AG04450 (cell line): ENCODE measurements at regions not wholly inside any gene's neighbourhood (a gene's known extent, or its start where the extent isn't known, plus 50 kb on each side); places are given as distances from the start of the nearest gene placed in this dataset.

Experiments used
- CTCF ChIA-PET: fragments of 300-600, 350-600 bp; formaldehyde crosslinking; extraction: SDS; loops from one replicate; lab custom pipeline; 2022; ENCODE audit warnings: antibody characterized with exemption, inconsistent platforms; lab: Charles Lee
- POLR2A ChIA-PET: fragments of 350-600 bp; formaldehyde crosslinking; extraction: SDS; loops from one replicate; lab custom pipeline; 2021; ENCODE audit warnings: antibody characterized with exemption, inconsistent platforms; lab: Yijun Ruan, JAX
- DNase-seq: peaks from one replicate; pipeline ENCODE4 v3.0.0-alpha.2; 2011; ENCODE audit warnings: low read depth, low spot score
- H3K27ac ChIP-seq: one replicate; pipeline ENCODE4 v1.5.1; 2012; ENCODE audit warnings: low read depth, low read length, control low read depth
- H3K27me3 ChIP-seq: one replicate; pipeline ENCODE4 v1.6.0; 2012; ENCODE audit warnings: low read length; ENCODE audit not compliant: control insufficient read depth, insufficient read depth
- H3K4me3 ChIP-seq: 2 replicates; pipeline ENCODE4 v1.5.1; 2011; ENCODE audit warnings: mild to moderate bottlenecking, low read depth, low read length, control low read depth
- H3K9me3 ChIP-seq: 2 replicates; pipeline ENCODE4 v1.5.1; 2012; ENCODE audit warnings: low read length; ENCODE audit not compliant: control insufficient read depth, insufficient read depth
- TF ChIP-seq, protein P1 (sequence below): IDR thresholded peaks from 2 replicates; pipeline ENCODE4 v1.5.1; 2011; ENCODE audit warnings: low read depth, low read length, control low read depth, inconsistent platforms

DNA sequence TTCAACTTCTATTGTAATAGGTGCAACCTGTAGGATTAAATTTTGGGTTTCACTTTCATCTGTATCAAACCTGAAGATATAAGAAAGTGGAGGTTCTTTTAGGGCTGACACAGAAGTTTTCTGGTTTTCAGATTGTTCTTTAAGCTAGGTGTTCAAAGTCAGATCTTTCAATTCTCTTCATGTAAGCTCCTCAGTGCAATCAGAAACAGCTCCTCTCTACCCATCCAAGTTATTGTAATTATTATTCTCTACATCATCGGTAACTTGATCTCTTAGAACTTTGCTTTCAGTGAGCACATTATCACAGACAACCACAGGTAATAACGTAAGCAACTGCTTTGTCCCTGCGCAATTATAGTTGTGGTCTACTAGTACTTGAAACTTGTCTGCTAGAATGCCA lies 179.4 kb downstream of the MYCN start:
- no peak overlapping the region for H3K4me3 ChIP-seq
- CTCF ChIA-PET = no interaction called here
- TF ChIP-seq, protein P1, sequence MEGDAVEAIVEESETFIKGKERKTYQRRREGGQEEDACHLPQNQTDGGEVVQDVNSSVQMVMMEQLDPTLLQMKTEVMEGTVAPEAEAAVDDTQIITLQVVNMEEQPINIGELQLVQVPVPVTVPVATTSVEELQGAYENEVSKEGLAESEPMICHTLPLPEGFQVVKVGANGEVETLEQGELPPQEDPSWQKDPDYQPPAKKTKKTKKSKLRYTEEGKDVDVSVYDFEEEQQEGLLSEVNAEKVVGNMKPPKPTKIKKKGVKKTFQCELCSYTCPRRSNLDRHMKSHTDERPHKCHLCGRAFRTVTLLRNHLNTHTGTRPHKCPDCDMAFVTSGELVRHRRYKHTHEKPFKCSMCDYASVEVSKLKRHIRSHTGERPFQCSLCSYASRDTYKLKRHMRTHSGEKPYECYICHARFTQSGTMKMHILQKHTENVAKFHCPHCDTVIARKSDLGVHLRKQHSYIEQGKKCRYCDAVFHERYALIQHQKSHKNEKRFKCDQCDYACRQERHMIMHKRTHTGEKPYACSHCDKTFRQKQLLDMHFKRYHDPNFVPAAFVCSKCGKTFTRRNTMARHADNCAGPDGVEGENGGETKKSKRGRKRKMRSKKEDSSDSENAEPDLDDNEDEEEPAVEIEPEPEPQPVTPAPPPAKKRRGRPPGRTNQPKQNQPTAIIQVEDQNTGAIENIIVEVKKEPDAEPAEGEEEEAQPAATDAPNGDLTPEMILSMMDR = no peak
- no peak for DNase-seq
- peaks cover 36% of the 10 kb centered on the region for H3K9me3 ChIP-seq
- no peak overlapping the region for H3K27ac ChIP-seq
- POLR2A ChIA-PET = no interaction called here
- no peaks in the 10 kb centered on the region for H3K27me3 ChIP-seq

- H3K9me3 ChIP-seq = peaks cover 37% of the 10 kb centered on the region
- H3K27ac ChIP-seq = no peak overlapping the region
- no peak for DNase-seq
- ChIA-PET POLR2A (no interaction called here), CTCF (no interaction called here)
- no peaks in the 10 kb centered on the region for H3K27me3 ChIP-seq
- TF ChIP-seq, protein P1 = no peak
- no peak overlapping the region for H3K4me3 ChIP-seq
These were observed 178.6 kb downstream of the MYCN start for GRCh38 chr2:16118611-16119590.

GRCh38 chr2:16117791-16118610 lies 177.7 kb downstream of the MYCN start:
- DNase-seq = no peak
- TF ChIP-seq, protein P1 = no peak
- CTCF ChIA-PET = no interaction called here
- Histone ChIP-seq H3K27ac (no peak overlapping the region), H3K4me3 (no peak overlapping the region), H3K9me3 (peaks cover 34% of the 10 kb centered on the region), H3K27me3 (no peaks in the 10 kb centered on the region)
- POLR2A ChIA-PET = no interaction called here

GRCh38 chr2:16117021-16117700 lies 176.8 kb downstream of the MYCN start:
- TF ChIP-seq, protein P1 = no peak
- ChIA-PET CTCF (no interaction called here), POLR2A (no interaction called here)
- no peaks in the 10 kb centered on the region for H3K27me3 ChIP-seq
- peaks cover 39% of the 10 kb centered on the region for H3K9me3 ChIP-seq
- no peak overlapping the region for H3K4me3 ChIP-seq
- no peak for DNase-seq
- H3K27ac ChIP-seq = no peak overlapping the region
